DND-41 (cell line): ENCODE measurements at regions not wholly inside any gene's neighbourhood (a gene's known extent, or its start where the extent isn't known, plus 50 kb on each side); places are given as distances from the start of the nearest gene placed in this dataset.

ENCODE experiments used
- CTCF ChIP-seq: IDR thresholded peaks from 2 replicates; pipeline ENCODE4 v1.5.1; 2012; ENCODE audit warnings: borderline replicate concordance, low read length, moderate library complexity, mild to moderate bottlenecking; ENCODE audit not compliant: poor library complexity, severe bottlenecking; ENCODE audit errors: extremely low read depth
- EZH2 ChIP-seq: IDR thresholded peaks from 3 replicates; pipeline ENCODE4 v1.6.1; 2012; ENCODE audit warnings: borderline replicate concordance, low read depth, mild to moderate bottlenecking, moderate library complexity, low read length, inconsistent platforms; ENCODE audit not compliant: severe bottlenecking

DNA sequence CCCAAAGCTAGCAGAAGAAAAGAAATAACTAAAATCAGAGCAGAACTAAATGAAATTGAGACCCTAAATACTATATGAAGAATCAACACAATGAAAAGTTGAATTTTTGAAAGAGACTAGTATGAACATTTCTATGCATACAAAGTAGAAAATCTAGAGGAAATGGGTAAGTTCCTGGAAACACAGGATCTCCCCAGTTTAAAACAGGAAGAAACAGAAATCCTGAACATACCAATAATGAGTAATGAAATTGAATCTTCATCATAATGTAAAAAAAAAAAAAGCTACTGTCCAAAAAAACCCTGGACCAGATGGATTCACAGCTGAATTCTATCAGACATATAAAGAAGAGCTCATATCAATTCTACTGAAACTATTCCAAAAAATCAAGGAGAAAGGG is 233.5 kb downstream of the PLPP3 start:
- TF ChIP-seq CTCF, result no peak
- no peak for TF ChIP-seq EZH2
